Right ventricle myocardium inferior (tissue), 1 donor: ENCODE measurements at regions not wholly inside any gene's neighbourhood (a gene's known extent, or its start where the extent isn't known, plus 50 kb on each side); places are given as distances from the start of the nearest gene placed in this dataset.

ENCODE experiments used
- ATAC-seq: fragments of 200-7000 bp; cut with Tn5 transposase; one replicate; pipeline ENCODE4 v1.9.1; 2020; ENCODE audit warnings: mild to moderate bottlenecking, moderate library complexity
- DNase-seq: peaks from one replicate; pipeline ENCODE4 v3.0.0; 2021; ENCODE audit errors: missing footprints
- intact Hi-C: fragments of 100-400 bp; cut with DNase I; formaldehyde crosslinking; loops from one replicate; pipeline ENCODE4 v1.11.0; 2022
- donor health status: DM: no; HTN: yes; CAD: no; lungs with severe emphysema.

GRCh38 chr2:173654161-173654895 lies 299.7 kb downstream of the CDCA7 start:
- ATAC-seq (no peak), DNase-seq (no peak)
- intact Hi-C loops, result no loop called here

- DNase-seq (no peak), ATAC-seq (no peak)
- intact Hi-C loops, result no loop called here
Measured at GRCh38 chr2:173654896-173655265, 300.2 kb downstream of the CDCA7 start.

GRCh38 chr2:173656086-173656485 lies 301.4 kb downstream of the CDCA7 start:
- ATAC-seq (no peak), DNase-seq (no peak)
- intact Hi-C loops, result no loop called here

- intact Hi-C loops, result no loop called here
- ATAC-seq (no peak), DNase-seq (no peak)
Measured at GRCh38 chr2:173657996-173658717, 303.5 kb downstream of the CDCA7 start.

- no peak for DNase-seq
- ATAC-seq, result no peak
- intact Hi-C loops, result no loop called here
Measured at GRCh38 chr2:173658946-173659371, 304.3 kb downstream of the CDCA7 start.

- intact Hi-C loops, result no loop called here
- DNase-seq (no peak), ATAC-seq (no peak)
Measured at GRCh38 chr2:173659509-173659908, 304.8 kb downstream of the CDCA7 start.

GRCh38 chr2:173661586-173661985 lies 303.6 kb downstream of the SP3 start:
- ATAC-seq (no peak), DNase-seq (no peak)
- intact Hi-C loops, result no loop called here

- DNase-seq (no peak), ATAC-seq (no peak)
- intact Hi-C loops, result no loop called here
Measured at GRCh38 chr2:173663353-173663752, 301.8 kb downstream of the SP3 start.

GRCh38 chr2:173663835-173664512 lies 301.2 kb downstream of the SP3 start:
- intact Hi-C loops, result no loop called here
- no peak for DNase-seq

GRCh38 chr2:173664513-173664910 lies 300.7 kb downstream of the SP3 start:
- intact Hi-C loops, result no loop called here
- no peak for DNase-seq
- no peak for ATAC-seq

More at GRCh38 chr2:173663835-173664512, 301.2 kb downstream of the SP3 start:
- ATAC-seq, result no peak

GRCh38 chr2:173666171-173666888 lies 298.8 kb downstream of the SP3 start:
- no peak for DNase-seq
- intact Hi-C loops, result no loop called here
- ATAC-seq, result no peak

GRCh38 chr2:173667014-173667413 lies 298.2 kb downstream of the SP3 start:
- ATAC-seq (no peak), DNase-seq (no peak)
- intact Hi-C loops, result no loop called here

GRCh38 chr2:173667415-173667814 lies 297.8 kb downstream of the SP3 start:
- no peak for DNase-seq
- intact Hi-C loops, result no loop called here
- ATAC-seq, result no peak

- no peak for DNase-seq
- intact Hi-C loops, result no loop called here
- no peak for ATAC-seq
Measured at GRCh38 chr2:173669271-173669853, 295.8 kb downstream of the SP3 start.

GRCh38 chr2:173669888-173670287 lies 295.3 kb downstream of the SP3 start:
- DNase-seq (no peak), ATAC-seq (no peak)
- intact Hi-C loops, result no loop called here

GRCh38 chr2:173672573-173673340 lies 292.4 kb downstream of the SP3 start:
- DNase-seq (no peak), ATAC-seq (no peak)
- intact Hi-C loops, result no loop called here

- DNase-seq (no peak), ATAC-seq (no peak)
- intact Hi-C loops, result no loop called here
Measured at GRCh38 chr2:173673640-173674039, 291.5 kb downstream of the SP3 start.

- no peak for ATAC-seq
- intact Hi-C loops, result no loop called here
Measured at GRCh38 chr2:173676647-173677046, 288.5 kb downstream of the SP3 start.

More at GRCh38 chr2:173676647-173677046, 288.5 kb downstream of the SP3 start:
- no peak for DNase-seq
